ENCODE measurements at regions not wholly inside any gene's neighbourhood (a gene's known extent, or its start where the extent isn't known, plus 50 kb on each side); places are given as distances from the start of the nearest gene placed in this dataset.

- TF ChIP-seq CTCF (IDR thresholded peaks at IDR 0.05 in 4 of 5, conservative IDR thresholded peaks at IDR 0.05 in 1 of 5) (no peak), POLR2A (IDR thresholded peaks at IDR 0.05) (no peak)
Observed at GRCh38 chr4:30641345-30641744, 78.8 kb upstream of the PCDH7 start.
